GM12892 (cell line): ENCODE measurements at regions not wholly inside any gene's neighbourhood (a gene's known extent, or its start where the extent isn't known, plus 50 kb on each side); places are given as distances from the start of the nearest gene placed in this dataset.
"Not testable (repeated sequence)": the region's sequence is repeated elsewhere in the genome, so short reads cannot be mapped to it uniquely, and the experiment has no call there.

ENCODE experiments used
- DNase-seq: peaks from one replicate; pipeline ENCODE4 v3.0.0; 2011; ENCODE audit not compliant: insufficient read length
- FAIRE-seq: peaks from 2 replicates; lab custom pipeline; 2011; peaks lifted over from hg19 to GRCh38; lab: Jason Lieb, UNC
- POLR2A ChIP-seq: IDR thresholded peaks from 2 replicates; pipeline ENCODE4 v1.6.1; 2011; ENCODE audit warnings: low read depth, low read length, control low read depth
- POLR2AphosphoS5 ChIP-seq: IDR thresholded peaks from 2 replicates; pipeline ENCODE4 v1.6.1; 2011; ENCODE audit warnings: low read depth, low read length, control low read depth
- TAF1 ChIP-seq: IDR thresholded peaks from 2 replicates; pipeline ENCODE4 v1.6.1; 2011; ENCODE audit warnings: low read depth, mild to moderate bottlenecking, control low read depth, low read length, borderline replicate concordance

DNA sequence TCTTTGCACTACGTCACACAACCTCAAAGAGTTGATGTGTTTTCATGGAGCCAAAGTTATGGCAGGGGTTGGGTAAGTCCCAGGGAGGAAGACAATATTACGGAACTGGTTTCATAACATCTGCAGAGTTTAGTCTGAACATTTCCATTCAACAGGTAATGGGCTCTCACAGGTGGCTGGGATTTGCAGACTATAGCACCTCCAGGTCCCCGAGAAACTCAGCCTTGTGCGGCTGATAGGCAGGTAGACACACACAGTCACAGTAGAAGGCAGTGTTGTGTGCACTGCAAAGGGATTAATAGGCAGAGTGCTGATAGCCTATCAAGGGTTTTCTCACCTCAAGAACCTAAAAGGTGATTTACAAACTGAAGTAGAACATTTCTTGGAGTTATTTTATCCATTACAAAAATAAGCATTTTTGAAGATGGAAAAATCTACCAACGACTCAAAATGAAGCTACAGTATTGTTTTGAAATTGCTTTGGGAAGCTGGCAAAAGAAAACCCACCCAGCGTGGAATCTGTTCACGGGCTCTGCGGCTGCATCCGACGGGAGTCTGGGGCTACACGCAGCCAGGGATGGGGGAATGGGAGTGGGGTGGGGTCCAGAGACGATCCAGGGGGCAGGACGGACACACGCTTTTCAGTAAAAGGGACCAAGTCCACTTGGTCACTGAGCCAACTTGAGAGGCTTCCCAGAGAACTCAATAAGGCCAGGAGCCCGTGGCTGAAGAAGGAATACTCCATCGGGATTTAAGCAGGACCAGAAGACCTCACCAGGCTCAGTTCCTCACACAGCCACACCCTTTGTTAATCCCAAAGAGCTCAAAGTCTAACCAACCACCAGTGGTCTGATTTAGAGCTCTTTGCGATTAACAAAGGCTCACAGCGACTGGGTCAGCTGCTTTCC, 82.9 kb downstream of the CHRNA1 start:
- no peak for TF ChIP-seq POLR2AphosphoS5
- TF ChIP-seq TAF1, result no peak
- TF ChIP-seq POLR2A, result no peak
- FAIRE-seq (no peak), DNase-seq (no peak)

DNA sequence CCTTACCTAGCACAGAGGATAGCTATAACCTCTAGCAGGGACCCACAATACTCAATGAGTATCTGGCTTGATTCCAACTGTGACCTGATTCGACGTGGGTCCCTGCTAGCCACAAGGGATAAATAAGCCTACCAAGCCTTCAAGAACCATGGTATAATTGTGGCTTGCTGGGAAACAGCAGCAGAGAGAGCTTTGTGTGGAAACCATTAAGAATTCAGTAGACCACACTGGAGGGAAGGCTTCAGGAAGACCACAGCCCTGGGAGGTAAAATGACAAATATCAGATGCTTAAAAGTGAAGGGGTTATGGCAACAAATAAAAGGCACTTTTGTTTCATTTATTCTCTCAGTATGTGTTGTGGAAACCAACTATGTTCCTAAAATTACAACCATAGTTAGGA, 82.6 kb upstream of the WIPF1 start:
- no peak for FAIRE-seq
- no peak for TF ChIP-seq POLR2AphosphoS5
- no peak for TF ChIP-seq POLR2A
- TF ChIP-seq TAF1, result no peak
- DNase-seq, result no peak

DNA sequence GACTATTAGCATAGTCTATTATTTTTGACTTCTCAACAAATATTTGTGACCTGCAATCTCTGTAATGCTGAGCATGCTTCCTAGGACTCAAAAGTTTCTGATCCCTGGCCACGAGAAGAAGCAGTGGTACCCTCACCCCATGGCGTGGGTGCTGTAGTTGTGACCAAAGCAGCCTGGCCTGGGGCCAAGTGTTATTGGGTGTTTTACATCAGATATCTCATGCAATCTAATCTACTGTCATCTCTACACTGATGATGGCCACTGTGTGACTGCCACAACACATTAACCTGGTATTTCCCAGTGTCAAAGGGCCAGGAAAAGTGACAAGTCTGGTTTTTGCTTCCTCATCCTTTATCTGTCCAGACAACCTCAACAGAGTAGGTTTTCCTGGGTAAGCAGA, 80.8 kb upstream of the WIPF1 start:
- TF ChIP-seq TAF1 (no peak), POLR2A (no peak), POLR2AphosphoS5 (no peak)
- FAIRE-seq (no peak), DNase-seq (no peak)

DNA sequence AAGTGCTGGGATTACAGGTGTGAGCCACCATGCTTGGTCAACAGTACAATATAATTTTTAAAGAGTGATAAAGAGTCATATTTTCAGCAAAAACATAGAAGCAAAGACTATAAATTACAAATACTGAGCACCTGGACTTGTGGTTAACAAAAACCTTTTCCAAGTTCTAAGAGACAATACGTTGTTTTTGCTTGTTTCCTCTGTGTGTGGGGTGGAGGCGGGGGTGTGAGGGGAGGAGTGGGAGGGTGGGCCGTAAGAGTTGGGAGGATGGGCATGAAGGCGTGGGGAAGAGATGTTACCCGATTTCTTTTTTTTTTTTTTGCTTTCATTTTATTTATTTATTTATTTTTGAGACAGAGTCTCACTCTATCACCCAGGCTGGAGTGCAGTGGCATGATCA, 78.0 kb upstream of the WIPF1 start:
- DNase-seq (no peak), FAIRE-seq (no peak)
- TF ChIP-seq POLR2AphosphoS5 (no peak), TAF1 (no peak), POLR2A (no peak)

DNA sequence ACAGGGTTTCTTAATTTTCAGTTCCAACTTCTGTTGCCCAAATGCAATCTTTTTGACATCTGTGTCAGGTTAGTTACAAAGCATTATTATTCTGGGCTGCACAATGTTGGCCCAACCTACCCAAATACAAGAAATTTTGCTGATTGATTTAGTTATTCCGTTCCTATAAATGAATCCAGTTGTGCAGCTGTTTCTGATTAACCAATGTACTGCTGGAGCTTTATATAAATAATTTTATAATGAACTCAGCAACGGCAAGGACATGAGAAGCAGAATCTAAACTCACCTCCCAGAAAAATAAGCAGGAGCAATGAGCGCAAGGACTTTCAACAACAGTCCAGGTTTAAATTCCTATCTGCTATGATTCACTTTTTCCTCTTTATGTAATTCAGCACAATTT, 76.3 kb upstream of the WIPF1 start:
- DNase-seq, result no peak
- no peak for FAIRE-seq
- TF ChIP-seq POLR2A, result no peak
- TF ChIP-seq POLR2AphosphoS5, result no peak
- no peak for TF ChIP-seq TAF1

DNA sequence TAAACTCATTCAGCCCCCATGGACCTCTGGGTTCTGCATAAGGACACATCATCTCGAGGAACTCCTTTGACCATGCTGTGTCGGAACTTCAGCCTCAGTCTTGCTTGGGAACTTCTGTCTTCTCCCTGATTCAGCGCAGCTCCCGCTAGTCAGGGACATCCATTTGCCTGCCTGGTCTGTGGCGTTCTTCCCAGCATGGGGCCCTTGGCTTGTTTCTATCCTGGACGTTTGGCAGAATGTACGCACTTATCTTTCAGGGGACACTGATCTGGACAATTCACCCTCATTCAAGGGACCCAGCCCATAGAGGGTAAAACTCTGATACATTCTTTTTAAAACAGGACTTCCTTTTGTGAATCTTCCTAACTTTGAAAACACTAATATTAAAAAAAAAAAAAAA, 75.8 kb upstream of the WIPF1 start:
- no peak for DNase-seq
- no peak for FAIRE-seq
- TF ChIP-seq POLR2A (no peak), POLR2AphosphoS5 (no peak), TAF1 (no peak)

DNA sequence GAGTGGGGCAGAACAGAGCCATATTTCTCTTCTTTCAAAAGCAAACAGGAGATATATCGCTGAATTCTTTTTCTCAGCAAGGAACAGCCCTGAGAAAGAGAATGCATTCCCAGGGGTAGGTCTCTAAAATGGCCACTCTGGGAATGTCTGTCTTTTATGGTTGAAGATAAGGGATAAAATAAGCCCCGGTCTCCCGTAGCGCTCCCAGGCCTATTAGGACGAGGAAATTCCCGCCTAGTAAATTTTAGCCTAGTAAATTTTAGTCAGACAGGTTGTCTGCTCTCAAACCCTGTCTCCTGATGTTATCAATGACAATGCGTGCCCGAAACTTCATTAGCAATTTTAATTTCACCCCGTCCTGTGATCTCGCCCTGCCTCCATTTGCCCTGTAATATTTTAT, 73.9 kb upstream of the WIPF1 start:
- DNase-seq, FAIRE-seq: not testable (repeated sequence)

DNA sequence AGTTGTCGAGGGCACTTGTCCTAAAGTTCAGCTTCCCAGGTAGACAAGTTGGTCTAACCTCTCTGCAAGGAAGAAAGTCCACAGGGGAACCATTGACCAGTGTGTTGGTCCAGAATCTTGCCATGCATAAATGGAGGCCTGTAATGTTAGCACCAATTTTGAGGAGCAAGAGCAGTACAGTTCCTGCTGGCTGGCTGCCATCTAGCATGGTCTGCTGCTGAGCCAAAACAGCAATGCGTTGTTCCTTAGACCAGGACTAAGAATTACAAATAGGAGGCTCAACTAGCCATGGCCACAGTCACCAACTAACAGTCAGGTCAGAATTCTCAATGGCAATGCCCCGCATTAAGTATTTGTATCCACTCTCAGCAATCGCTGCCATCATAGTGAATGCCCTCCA, 72.8 kb upstream of the WIPF1 start:
- FAIRE-seq, result no peak
- TF ChIP-seq POLR2AphosphoS5 (no peak), TAF1 (no peak), POLR2A (no peak)

DNA sequence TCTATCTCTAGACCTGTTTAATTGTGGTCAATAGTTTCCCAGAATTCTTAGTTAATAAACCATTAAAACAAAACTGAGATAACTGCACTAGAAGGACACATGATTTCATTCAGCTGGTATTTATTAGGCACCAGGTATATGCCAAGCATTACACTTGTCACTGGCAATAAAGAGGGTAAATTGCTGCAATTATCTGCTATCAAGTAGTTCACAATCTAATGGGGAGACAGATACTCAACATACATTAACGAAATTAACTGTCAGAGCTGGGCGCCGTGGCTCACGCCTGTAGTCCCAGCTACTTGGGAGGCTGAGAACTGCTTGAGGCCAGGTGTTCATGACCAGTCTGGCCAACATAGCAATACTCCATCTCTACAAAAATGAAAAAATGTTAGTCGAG, 71.7 kb upstream of the WIPF1 start:
- FAIRE-seq (no peak), DNase-seq (no peak)
- TF ChIP-seq POLR2AphosphoS5 (no peak), POLR2A (no peak), TAF1 (no peak)

More for the DNA sequence above, 72.8 kb upstream of the WIPF1 start:
- no peak for DNase-seq

DNA sequence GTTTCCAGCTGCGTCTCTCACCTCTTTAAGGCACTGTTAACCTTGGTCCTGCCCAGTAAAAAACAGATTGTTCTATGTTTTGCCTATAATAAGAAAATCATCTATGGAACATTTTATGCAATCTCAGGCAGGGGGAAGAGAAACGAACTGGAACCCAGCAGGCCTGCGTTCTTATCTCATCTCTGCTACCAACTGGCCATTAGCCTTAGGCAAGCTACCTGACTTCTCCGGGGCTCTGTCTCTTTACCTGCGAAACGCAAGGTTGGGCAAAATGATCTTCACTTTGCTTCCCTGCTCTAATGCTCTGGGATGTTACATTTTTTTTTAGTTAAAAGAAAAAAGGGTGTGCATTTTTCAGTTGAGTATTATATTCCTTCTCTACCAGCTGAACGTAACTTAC, 70.5 kb upstream of the WIPF1 start:
- FAIRE-seq, result no peak

DNA sequence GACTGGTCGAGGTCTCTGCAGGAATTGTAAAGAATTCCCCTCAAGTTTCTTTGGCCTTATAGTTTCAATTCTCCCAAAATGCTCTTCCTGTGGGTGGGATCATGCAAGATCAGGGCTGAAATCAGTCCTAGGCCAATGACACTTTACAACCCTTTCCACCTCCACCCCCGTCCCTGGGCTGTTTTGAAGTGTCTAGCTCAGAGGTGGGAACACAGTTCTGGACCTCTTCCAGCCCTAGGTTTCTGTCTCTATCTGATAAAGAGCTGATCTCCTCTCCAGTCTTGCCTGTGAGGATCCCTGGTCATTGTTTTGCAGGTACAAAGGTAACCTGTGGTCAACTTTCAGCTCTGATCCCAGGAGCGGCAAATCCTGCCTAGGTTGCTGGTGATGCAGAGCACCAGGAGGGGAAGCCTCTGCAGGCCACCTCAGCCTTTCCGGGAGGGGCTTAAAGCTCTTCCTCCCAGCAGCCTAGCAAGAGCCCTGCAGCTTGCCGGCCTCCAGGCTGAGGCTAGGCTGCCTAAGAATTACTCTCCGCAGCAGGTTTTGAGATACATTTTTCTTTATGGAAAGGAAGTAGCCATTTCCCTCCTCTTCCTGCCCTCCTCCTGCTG, 69.8 kb upstream of the WIPF1 start:
- TF ChIP-seq POLR2A (no peak), TAF1 (no peak), POLR2AphosphoS5 (no peak)
- no peak for FAIRE-seq
- DNase-seq, result no peak

More for the DNA sequence above, 70.5 kb upstream of the WIPF1 start:
- TF ChIP-seq POLR2AphosphoS5 (no peak), TAF1 (no peak), POLR2A (no peak)
- DNase-seq, result no peak

DNA sequence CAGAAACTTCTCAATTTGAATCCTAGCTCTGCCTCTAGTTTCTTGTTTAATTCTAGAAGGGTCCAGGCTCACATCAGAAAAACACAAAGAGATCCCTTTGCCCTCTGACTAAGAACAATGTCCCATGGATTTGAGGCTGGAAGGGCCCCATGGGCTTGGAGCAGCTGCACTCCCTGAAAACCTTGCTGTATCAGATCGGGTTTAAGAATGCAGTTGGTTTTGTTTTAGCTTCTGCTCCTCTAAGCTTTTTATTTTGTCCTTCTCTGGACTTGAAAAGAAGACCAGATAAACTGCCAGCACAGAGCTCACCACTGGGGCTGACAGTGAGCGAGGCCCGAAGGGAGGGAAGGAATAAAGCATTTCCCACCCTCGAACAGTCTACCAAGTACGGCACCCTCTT, 69.2 kb upstream of the WIPF1 start:
- FAIRE-seq (no peak), DNase-seq (no peak)
- TF ChIP-seq TAF1 (no peak), POLR2A (no peak), POLR2AphosphoS5 (no peak)
